ENCODE measurements at regions not wholly inside any gene's neighbourhood (a gene's known extent, or its start where the extent isn't known, plus 50 kb on each side); places are given as distances from the start of the nearest gene placed in this dataset.

DNA sequence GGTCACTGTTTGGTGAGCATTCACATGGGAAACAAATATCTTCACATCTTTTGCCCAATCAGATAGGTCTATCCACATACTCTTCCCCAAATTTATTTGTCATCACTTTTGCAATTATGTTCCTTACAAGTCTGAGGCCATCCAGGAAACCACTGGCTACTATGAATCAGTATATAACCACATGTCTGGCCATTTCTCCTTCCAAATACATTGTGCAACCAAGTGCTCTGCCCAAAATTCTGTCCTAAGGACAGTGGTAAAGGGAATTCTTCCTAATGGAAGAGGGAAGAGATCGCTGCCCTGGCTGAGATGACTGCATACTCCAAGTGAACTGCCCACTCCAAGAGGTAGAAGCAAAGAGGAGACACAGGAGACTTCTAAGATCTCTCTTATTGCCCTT, 148.9 kb upstream of the MAX start:
- no peak overlapping the region for H3K4me3 Mint-ChIP-seq

More for the DNA sequence above, 148.9 kb upstream of the MAX start:
- Histone ChIP-seq H3K4me1 (ENCODE audit: insufficient read depth) (peaks cover 10% of the 10 kb centered on the region), H3K27ac (ENCODE audit: low read depth) (no peak overlapping the region), H3K4me2 (no peak overlapping the region), H3F3A (replicated peaks; ENCODE audit: low read depth) (no peaks in the 10 kb centered on the region), H3K79me2 (replicated peaks; ENCODE audit: insufficient read depth) (no peaks in the 10 kb centered on the region), H3K9me2 (ENCODE audit: insufficient read depth) (peaks cover 3% of the 10 kb centered on the region; the same call in 1 of the 2 replicates), H3K4me3 (no peak overlapping the region), H4K20me1 (replicated peaks; ENCODE audit: insufficient read depth) (no peaks in the 10 kb centered on the region), H2AFZ (no peak overlapping the region), H3K36me3 (ENCODE audit: insufficient read depth) (no peaks in the 10 kb centered on the region), H3K27me3 (ENCODE audit: insufficient read depth) (no peaks in the 10 kb centered on the region)
- H3K27ac Mint-ChIP-seq = no peak overlapping the region
- ATAC-seq (no peak), DNase-seq (ENCODE audit: low spot score) (no peak)
- 0 out of 3 replicates have a peak, but pooled peaks cover 7% of the 10 kb centered on the region for H3K36me3 Mint-ChIP-seq (ENCODE audit: low read depth)
- H3K9me3 Mint-ChIP-seq = peaks cover 12% of the 10 kb centered on the region; the same call in 2 of the 3 replicates
- H3K4me1 Mint-ChIP-seq = peaks cover 15% of the 10 kb centered on the region
- H3K27me3 Mint-ChIP-seq (ENCODE audit: insufficient read depth, low read depth, poor library complexity) = no peaks in the 10 kb centered on the region
- TF ChIP-seq, protein P1, sequence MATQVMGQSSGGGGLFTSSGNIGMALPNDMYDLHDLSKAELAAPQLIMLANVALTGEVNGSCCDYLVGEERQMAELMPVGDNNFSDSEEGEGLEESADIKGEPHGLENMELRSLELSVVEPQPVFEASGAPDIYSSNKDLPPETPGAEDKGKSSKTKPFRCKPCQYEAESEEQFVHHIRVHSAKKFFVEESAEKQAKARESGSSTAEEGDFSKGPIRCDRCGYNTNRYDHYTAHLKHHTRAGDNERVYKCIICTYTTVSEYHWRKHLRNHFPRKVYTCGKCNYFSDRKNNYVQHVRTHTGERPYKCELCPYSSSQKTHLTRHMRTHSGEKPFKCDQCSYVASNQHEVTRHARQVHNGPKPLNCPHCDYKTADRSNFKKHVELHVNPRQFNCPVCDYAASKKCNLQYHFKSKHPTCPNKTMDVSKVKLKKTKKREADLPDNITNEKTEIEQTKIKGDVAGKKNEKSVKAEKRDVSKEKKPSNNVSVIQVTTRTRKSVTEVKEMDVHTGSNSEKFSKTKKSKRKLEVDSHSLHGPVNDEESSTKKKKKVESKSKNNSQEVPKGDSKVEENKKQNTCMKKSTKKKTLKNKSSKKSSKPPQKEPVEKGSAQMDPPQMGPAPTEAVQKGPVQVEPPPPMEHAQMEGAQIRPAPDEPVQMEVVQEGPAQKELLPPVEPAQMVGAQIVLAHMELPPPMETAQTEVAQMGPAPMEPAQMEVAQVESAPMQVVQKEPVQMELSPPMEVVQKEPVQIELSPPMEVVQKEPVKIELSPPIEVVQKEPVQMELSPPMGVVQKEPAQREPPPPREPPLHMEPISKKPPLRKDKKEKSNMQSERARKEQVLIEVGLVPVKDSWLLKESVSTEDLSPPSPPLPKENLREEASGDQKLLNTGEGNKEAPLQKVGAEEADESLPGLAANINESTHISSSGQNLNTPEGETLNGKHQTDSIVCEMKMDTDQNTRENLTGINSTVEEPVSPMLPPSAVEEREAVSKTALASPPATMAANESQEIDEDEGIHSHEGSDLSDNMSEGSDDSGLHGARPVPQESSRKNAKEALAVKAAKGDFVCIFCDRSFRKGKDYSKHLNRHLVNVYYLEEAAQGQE (IDR thresholded peaks at IDR 0.05; ENCODE audit: unreplicated experiment) = no peak
- TF ChIP-seq STAT1 (IDR thresholded peaks at IDR 0.05; ENCODE audit: unreplicated experiment) (no peak), ZNF331 (CRISPR knock-in tag; IDR thresholded peaks at IDR 0.05; ENCODE audit: low read depth) (no peak), EZH2phosphoT487 (IDR thresholded peaks at IDR 0.05; ENCODE audit: unreplicated experiment) (no peak), CREB1 (CRISPR knock-in tag; IDR thresholded peaks at IDR 0.05; ENCODE audit: low read depth) (no peak), NANOG (IDR thresholded peaks at IDR 0.05; ENCODE audit: borderline replicate concordance) (no peak), POLR2AphosphoS5 (IDR thresholded peaks at IDR 0.05; ENCODE audit: low read depth) (no peak), ZNF114 (CRISPR knock-in tag; IDR thresholded peaks at IDR 0.05) (no peak), EZH2 (IDR thresholded peaks at IDR 0.05; ENCODE audit: low read depth, unreplicated experiment) (no peak), JUNB (IDR thresholded peaks at IDR 0.05; ENCODE audit: unreplicated experiment) (no peak)
- TF ChIP-seq, protein P2, sequence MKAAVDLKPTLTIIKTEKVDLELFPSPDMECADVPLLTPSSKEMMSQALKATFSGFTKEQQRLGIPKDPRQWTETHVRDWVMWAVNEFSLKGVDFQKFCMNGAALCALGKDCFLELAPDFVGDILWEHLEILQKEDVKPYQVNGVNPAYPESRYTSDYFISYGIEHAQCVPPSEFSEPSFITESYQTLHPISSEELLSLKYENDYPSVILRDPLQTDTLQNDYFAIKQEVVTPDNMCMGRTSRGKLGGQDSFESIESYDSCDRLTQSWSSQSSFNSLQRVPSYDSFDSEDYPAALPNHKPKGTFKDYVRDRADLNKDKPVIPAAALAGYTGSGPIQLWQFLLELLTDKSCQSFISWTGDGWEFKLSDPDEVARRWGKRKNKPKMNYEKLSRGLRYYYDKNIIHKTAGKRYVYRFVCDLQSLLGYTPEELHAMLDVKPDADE (IDR thresholded peaks at IDR 0.05) = no peak
- TF ChIP-seq, protein P3, sequence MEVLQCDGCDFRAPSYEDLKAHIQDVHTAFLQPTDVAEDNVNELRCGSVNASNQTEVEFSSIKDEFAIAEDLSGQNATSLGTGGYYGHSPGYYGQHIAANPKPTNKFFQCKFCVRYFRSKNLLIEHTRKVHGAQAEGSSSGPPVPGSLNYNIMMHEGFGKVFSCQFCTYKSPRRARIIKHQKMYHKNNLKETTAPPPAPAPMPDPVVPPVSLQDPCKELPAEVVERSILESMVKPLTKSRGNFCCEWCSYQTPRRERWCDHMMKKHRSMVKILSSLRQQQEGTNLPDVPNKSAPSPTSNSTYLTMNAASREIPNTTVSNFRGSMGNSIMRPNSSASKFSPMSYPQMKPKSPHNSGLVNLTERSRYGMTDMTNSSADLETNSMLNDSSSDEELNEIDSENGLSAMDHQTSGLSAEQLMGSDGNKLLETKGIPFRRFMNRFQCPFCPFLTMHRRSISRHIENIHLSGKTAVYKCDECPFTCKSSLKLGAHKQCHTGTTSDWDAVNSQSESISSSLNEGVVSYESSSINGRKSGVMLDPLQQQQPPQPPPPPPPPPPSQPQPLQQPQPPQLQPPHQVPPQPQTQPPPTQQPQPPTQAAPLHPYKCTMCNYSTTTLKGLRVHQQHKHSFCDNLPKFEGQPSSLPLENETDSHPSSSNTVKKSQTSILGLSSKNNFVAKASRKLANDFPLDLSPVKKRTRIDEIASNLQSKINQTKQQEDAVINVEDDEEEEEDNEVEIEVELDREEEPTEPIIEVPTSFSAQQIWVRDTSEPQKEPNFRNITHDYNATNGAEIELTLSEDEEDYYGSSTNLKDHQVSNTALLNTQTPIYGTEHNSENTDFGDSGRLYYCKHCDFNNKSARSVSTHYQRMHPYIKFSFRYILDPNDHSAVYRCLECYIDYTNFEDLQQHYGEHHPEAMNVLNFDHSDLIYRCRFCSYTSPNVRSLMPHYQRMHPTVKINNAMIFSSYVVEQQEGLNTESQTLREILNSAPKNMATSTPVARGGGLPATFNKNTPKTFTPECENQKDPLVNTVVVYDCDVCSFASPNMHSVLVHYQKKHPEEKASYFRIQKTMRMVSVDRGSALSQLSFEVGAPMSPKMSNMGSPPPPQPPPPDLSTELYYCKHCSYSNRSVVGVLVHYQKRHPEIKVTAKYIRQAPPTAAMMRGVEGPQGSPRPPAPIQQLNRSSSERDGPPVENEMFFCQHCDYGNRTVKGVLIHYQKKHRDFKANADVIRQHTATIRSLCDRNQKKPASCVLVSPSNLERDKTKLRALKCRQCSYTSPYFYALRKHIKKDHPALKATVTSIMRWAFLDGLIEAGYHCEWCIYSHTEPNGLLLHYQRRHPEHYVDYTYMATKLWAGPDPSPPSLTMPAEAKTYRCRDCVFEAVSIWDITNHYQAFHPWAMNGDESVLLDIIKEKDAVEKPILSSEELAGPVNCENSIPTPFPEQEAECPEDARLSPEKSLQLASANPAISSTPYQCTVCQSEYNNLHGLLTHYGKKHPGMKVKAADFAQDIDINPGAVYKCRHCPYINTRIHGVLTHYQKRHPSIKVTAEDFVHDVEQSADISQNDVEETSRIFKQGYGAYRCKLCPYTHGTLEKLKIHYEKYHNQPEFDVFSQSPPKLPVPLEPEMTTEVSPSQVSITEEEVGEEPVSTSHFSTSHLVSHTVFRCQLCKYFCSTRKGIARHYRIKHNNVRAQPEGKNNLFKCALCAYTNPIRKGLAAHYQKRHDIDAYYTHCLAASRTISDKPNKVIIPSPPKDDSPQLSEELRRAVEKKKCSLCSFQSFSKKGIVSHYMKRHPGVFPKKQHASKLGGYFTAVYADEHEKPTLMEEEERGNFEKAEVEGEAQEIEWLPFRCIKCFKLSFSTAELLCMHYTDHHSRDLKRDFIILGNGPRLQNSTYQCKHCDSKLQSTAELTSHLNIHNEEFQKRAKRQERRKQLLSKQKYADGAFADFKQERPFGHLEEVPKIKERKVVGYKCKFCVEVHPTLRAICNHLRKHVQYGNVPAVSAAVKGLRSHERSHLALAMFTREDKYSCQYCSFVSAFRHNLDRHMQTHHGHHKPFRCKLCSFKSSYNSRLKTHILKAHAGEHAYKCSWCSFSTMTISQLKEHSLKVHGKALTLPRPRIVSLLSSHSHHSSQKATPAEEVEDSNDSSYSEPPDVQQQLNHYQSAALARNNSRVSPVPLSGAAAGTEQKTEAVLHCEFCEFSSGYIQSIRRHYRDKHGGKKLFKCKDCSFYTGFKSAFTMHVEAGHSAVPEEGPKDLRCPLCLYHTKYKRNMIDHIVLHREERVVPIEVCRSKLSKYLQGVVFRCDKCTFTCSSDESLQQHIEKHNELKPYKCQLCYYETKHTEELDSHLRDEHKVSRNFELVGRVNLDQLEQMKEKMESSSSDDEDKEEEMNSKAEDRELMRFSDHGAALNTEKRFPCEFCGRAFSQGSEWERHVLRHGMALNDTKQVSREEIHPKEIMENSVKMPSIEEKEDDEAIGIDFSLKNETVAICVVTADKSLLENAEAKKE (CRISPR knock-in tag; IDR thresholded peaks at IDR 0.05) = no peak
- TF ChIP-seq, protein P4, sequence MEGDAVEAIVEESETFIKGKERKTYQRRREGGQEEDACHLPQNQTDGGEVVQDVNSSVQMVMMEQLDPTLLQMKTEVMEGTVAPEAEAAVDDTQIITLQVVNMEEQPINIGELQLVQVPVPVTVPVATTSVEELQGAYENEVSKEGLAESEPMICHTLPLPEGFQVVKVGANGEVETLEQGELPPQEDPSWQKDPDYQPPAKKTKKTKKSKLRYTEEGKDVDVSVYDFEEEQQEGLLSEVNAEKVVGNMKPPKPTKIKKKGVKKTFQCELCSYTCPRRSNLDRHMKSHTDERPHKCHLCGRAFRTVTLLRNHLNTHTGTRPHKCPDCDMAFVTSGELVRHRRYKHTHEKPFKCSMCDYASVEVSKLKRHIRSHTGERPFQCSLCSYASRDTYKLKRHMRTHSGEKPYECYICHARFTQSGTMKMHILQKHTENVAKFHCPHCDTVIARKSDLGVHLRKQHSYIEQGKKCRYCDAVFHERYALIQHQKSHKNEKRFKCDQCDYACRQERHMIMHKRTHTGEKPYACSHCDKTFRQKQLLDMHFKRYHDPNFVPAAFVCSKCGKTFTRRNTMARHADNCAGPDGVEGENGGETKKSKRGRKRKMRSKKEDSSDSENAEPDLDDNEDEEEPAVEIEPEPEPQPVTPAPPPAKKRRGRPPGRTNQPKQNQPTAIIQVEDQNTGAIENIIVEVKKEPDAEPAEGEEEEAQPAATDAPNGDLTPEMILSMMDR (conservative IDR thresholded peaks at IDR 0.05; ENCODE audit: low read depth in 2 of 2) = no peak

Measured in GM23338 (cell line).